Activated CD4-positive, alpha-beta memory T cell treated with anti-CD3 and anti-CD28 coated beads, Interleukin-2, amount 10 ng/mL, durations not matched to agents 7 days and 5 days (primary cell): ENCODE measurements at regions not wholly inside any gene's neighbourhood (a gene's known extent, or its start where the extent isn't known, plus 50 kb on each side); places are given as distances from the start of the nearest gene placed in this dataset.

Experiments used
- CTCF ChIA-PET: fragments of 350-600 bp; sonication (Branson Sonifier 250); formaldehyde crosslinking; loops from one replicate; lab custom pipeline; 2021; ENCODE audit warnings: antibody characterized with exemption, inconsistent platforms; lab: Charles Lee
- POLR2A ChIA-PET: fragments of 350-600 bp; sonication (Branson Sonifier 250); formaldehyde crosslinking; loops from one replicate; lab custom pipeline; 2021; ENCODE audit warnings: antibody characterized with exemption; lab: Charles Lee
- DNase-seq: peaks from one replicate; pipeline ENCODE4 v3.0.0-alpha.2; 2020
- H3K27ac Mint-ChIP-seq: one replicate; pipeline ENCODE4 v1.8.0; 2021; ENCODE audit warnings: mild to moderate bottlenecking, mixed read lengths
- H3K27me3 Mint-ChIP-seq: one replicate; pipeline ENCODE4 v1.8.0; 2021; ENCODE audit warnings: mixed read lengths
- H3K36me3 Mint-ChIP-seq: one replicate; pipeline ENCODE4 v1.8.0; 2021; ENCODE audit warnings: low read depth, mixed read lengths
- H3K4me1 Mint-ChIP-seq: one replicate; pipeline ENCODE4 v1.8.0; 2021; ENCODE audit warnings: mixed read lengths
- H3K4me3 Mint-ChIP-seq: one replicate; pipeline ENCODE4 v1.8.0; 2021; ENCODE audit warnings: mild to moderate bottlenecking, mixed read lengths
- H3K9me3 Mint-ChIP-seq: one replicate; pipeline ENCODE4 v1.8.0; 2021; ENCODE audit warnings: mixed read lengths

GRCh38 chr22:49636649-49637048 is 191.0 kb downstream of the BRD1 start:
- Mint-ChIP-seq H3K9me3 (no peaks in the 10 kb centered on the region), H3K4me3 (no peak overlapping the region), H3K27me3 (no peaks in the 10 kb centered on the region), H3K4me1 (no peaks in the 10 kb centered on the region), H3K36me3 (peaks cover 2% of the 10 kb centered on the region), H3K27ac (no peak overlapping the region)
- CTCF ChIA-PET: no interaction called here
- no peak for DNase-seq
- POLR2A ChIA-PET: no interaction called here

DNA sequence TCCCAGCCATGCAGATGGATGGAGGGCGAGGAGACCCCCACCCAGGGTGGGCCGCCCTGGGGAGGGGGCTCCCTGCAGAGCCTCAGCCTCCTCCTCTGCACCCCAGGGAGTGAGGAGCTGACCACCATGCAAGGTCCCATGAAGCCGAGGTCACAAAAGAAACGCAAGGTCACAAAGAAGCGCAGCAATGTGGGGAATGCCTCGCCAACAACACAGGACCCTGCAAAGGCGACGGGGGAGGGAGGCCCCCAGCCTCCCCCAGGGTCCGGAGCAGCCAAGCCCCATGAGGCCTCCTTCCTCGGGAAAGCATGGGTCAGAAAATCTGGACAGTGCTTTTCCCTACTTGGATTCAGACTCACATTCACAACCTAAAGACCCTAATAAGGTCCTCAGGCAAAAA is 191.5 kb downstream of the BRD1 start:
- no peak for DNase-seq
- Mint-ChIP-seq H3K27me3 (no peaks in the 10 kb centered on the region), H3K4me1 (no peaks in the 10 kb centered on the region), H3K27ac (no peak overlapping the region), H3K36me3 (peaks cover 2% of the 10 kb centered on the region), H3K4me3 (no peak overlapping the region), H3K9me3 (no peaks in the 10 kb centered on the region)
- ChIA-PET CTCF (no interaction called here), POLR2A (no interaction called here)

DNA sequence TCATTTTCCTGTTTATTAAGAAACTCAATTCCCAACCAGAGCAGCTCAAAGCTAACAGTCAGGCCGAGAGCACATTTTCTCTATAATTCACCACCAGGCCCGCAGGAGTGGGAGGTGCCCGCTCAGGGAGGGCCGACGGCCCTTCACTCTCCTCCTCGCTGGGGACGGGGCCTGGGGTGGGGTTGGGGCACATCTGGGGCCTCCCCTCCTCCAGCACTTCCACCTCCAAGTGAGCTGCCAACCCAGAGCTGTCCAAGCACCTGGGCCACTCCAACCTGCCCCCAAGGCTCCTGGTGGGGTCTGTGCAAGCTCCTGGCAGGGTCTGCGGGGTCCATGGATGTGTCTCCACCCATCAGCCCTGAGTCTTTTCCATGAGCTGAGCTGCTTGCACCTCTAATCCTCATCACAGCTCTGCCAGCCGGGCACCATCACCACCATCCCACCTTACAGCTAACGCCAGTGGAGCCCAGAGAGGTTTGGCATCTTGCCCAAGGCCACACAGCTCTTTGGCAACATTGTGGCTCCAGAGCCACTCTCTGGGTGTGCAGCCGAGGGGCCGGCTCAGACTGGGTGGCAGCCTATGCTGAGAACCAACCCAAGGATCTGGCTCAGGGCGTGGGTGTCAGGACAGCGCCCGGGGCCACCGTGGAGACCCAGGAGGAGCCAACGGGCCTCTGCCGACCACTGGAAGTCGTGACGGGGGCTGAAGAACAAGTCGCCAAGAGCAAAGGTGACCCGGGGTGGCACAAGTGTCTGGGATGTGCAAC is 193.5 kb downstream of the BRD1 start:
- H3K9me3 Mint-ChIP-seq: no peaks in the 10 kb centered on the region
- no peak overlapping the region for H3K4me3 Mint-ChIP-seq
- H3K27me3 Mint-ChIP-seq: no peaks in the 10 kb centered on the region
- ChIA-PET POLR2A (no interaction called here), CTCF (no interaction called here)
- DNase-seq: no peak
- H3K4me1 Mint-ChIP-seq: no peaks in the 10 kb centered on the region
- H3K27ac Mint-ChIP-seq: no peak overlapping the region
- peaks cover 2% of the 10 kb centered on the region for H3K36me3 Mint-ChIP-seq

GRCh38 chr22:49633010-49633324 is 194.7 kb downstream of the BRD1 start:
- H3K4me3 Mint-ChIP-seq: no peak overlapping the region
- CTCF ChIA-PET: no interaction called here
- no peak for DNase-seq
- no peaks in the 10 kb centered on the region for H3K27me3 Mint-ChIP-seq
- POLR2A ChIA-PET: no interaction called here
- H3K9me3 Mint-ChIP-seq: no peaks in the 10 kb centered on the region
- H3K4me1 Mint-ChIP-seq: no peaks in the 10 kb centered on the region
- H3K36me3 Mint-ChIP-seq: no peaks in the 10 kb centered on the region
- H3K27ac Mint-ChIP-seq: no peak overlapping the region

DNA sequence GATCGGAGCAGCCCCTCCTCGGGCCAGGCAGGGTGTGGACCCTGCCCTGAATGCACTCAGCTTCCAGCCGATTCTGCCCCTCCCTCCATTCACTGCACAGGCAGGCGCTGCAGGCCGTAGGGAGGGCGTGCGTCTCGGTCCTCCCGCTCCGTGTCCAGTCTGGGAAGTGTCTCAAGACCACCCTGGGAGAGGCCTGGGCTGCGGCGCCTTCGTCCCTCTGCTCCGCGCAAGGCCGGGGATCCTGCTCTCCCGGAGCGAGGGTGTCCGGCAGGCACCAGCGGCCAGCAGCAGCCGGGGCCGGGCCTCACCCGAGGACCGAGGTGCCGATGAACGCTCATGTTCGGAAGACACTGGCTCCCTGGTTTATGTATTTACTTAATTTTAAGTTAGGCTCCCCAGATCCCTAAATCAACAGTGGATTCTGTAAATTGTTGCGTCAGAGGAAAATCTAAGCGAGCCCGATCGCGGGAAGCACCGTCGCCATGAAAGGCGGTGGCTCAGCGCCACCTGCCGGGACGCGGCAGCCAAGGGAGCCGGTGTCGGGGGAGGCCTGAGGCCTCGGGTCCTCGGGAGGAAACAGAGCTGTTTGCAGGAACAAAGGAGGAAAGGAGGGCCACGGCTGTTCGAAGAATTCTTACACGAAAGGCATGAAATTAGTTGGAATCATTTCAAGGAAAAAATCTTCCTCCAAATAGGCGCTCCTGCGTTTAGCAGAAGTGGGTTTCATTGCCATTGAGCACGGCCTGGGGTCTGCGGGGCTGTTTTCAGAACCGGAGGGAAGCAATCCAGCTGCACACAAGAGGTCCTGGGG is 195.3 kb downstream of the BRD1 start:
- CTCF ChIA-PET: no interaction called here

GRCh38 chr22:49630448-49630946 is 197.2 kb downstream of the BRD1 start:
- ChIA-PET CTCF (no interaction called here), POLR2A (no interaction called here)
- Mint-ChIP-seq H3K4me3 (no peak overlapping the region), H3K36me3 (no peaks in the 10 kb centered on the region), H3K9me3 (no peaks in the 10 kb centered on the region), H3K27ac (no peak overlapping the region), H3K4me1 (no peaks in the 10 kb centered on the region), H3K27me3 (no peaks in the 10 kb centered on the region)
- no peak for DNase-seq

More for the DNA sequence above, 195.3 kb downstream of the BRD1 start:
- Mint-ChIP-seq H3K36me3 (no peaks in the 10 kb centered on the region), H3K27me3 (no peaks in the 10 kb centered on the region), H3K9me3 (no peaks in the 10 kb centered on the region), H3K4me1 (no peaks in the 10 kb centered on the region), H3K4me3 (no peak overlapping the region), H3K27ac (no peak overlapping the region)
- POLR2A ChIA-PET: no interaction called here
- DNase-seq: no peak

DNA sequence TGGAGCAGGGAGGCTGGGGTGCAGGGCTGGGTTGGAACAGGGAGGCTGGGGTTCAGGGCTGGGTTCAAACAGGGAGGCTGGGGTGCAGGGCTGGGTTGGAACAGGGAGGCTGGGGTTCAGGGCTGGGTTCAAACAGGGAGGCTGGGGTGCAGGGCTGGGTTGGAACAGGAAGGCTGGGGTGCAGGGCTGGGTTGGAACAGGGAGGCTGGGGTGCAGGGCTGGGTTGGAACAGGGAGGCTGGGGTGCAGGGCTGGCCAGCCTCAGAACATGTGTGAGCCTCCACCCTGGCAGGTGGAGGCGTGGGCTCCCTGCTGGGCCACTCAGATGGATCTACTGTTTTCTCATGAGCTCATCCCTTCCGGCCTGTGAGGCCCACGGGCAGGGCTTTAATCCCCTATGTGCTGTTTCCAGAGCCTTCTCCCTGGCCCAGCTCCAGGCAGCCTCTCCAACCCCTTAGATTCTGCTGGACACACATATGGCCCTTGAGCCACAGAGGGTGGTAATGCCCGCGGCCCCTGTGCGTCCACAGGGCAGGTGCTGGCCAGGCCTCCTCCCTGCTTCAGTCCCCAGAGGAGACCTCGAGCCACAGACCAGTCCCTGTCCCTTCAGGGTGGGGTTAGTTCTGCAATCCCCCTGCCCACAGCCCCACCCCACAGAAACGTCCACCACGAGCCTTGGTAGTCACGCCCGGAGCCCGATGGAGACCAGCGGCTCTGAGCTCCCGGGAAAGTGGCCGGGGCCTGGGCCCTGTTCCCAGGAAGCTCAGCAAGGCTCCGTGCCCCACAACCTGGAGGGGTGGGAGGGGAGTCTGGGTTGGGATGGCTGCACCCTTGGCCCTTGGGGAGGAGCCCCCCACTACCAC is 197.9 kb downstream of the BRD1 start:
- CTCF ChIA-PET: no interaction called here
- no peaks in the 10 kb centered on the region for H3K36me3 Mint-ChIP-seq
- H3K9me3 Mint-ChIP-seq: no peaks in the 10 kb centered on the region
- H3K4me3 Mint-ChIP-seq: no peak overlapping the region
- H3K4me1 Mint-ChIP-seq: no peaks in the 10 kb centered on the region
- POLR2A ChIA-PET: no interaction called here
- no peak overlapping the region for H3K27ac Mint-ChIP-seq
- DNase-seq: no peak
- no peaks in the 10 kb centered on the region for H3K27me3 Mint-ChIP-seq

DNA sequence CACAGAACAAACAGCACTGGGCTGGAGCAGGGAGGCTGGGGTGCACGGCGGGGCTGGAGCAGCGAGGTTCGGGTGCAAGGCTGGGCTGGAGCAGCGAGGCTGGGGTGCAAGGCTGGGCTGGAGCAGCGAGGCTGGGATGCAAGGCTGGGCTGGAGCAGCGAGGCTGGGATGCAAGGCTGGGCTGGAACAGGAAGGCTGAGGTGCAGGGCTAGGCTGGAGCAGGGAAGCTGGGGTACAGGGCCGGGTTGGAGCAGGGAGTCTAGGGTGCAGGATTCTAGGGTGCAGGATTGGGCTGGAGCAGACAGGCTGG is 198.5 kb downstream of the BRD1 start:
- Mint-ChIP-seq H3K27me3 (no peaks in the 10 kb centered on the region), H3K4me1 (no peaks in the 10 kb centered on the region), H3K27ac (no peak overlapping the region), H3K4me3 (no peak overlapping the region), H3K9me3 (no peaks in the 10 kb centered on the region), H3K36me3 (no peaks in the 10 kb centered on the region)
- ChIA-PET CTCF (no interaction called here), POLR2A (no interaction called here)
- DNase-seq: no peak

DNA sequence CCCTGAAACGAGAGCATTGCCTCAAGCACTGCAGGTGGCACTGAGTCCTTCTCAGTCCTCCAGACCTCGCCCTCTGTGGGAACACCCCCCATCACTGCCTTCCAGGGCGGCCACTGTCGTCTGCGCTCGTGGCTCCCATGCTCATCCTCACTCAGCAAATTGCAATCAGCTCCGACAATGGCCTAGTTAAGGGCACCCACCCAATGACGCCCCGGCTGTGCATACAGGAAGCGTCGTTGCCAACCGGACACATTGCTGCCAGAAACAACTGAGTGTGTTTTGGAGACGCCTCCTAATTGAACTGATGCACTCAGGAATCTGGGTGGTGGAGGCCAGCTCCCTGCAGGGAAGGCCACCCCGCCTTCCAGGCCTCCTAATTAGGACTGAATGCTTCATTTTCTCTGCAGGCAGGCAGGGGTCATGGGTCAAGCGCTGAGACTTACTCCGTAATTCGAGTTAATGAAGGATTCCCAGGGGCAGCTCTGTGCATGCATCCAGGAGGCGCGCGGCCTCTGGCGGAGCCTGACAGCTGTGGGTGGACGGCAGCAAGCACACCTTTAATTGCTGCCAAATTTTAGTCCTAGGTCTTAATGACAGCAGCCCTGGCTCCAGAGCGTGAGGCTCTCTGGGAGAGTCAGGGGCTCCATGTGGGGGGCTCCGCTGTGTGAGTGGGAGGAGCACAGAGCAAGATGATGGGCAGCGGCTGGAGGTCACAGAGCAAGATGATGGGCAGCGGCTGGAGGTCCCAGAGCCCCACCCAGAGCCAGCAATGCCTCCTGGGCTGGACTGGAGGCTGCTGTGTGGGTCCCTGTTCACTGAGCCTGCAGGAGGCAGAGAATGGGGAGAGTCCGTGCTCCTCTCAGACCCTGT is 199.0 kb downstream of the BRD1 start:
- CTCF ChIA-PET: no interaction called here
- Mint-ChIP-seq H3K36me3 (no peaks in the 10 kb centered on the region), H3K27me3 (no peaks in the 10 kb centered on the region), H3K9me3 (no peaks in the 10 kb centered on the region), H3K27ac (no peak overlapping the region), H3K4me1 (no peaks in the 10 kb centered on the region), H3K4me3 (no peak overlapping the region)
- no peak for DNase-seq
- POLR2A ChIA-PET: no interaction called here

GRCh38 chr22:49627217-49628181 is 200.2 kb downstream of the BRD1 start:
- H3K9me3 Mint-ChIP-seq: no peaks in the 10 kb centered on the region
- no peaks in the 10 kb centered on the region for H3K36me3 Mint-ChIP-seq
- no peaks in the 10 kb centered on the region for H3K27me3 Mint-ChIP-seq
- ChIA-PET POLR2A (no interaction called here), CTCF (no interaction called here)
- no peaks in the 10 kb centered on the region for H3K4me1 Mint-ChIP-seq
- H3K4me3 Mint-ChIP-seq: no peak overlapping the region
- no peak for DNase-seq
- no peak overlapping the region for H3K27ac Mint-ChIP-seq

DNA sequence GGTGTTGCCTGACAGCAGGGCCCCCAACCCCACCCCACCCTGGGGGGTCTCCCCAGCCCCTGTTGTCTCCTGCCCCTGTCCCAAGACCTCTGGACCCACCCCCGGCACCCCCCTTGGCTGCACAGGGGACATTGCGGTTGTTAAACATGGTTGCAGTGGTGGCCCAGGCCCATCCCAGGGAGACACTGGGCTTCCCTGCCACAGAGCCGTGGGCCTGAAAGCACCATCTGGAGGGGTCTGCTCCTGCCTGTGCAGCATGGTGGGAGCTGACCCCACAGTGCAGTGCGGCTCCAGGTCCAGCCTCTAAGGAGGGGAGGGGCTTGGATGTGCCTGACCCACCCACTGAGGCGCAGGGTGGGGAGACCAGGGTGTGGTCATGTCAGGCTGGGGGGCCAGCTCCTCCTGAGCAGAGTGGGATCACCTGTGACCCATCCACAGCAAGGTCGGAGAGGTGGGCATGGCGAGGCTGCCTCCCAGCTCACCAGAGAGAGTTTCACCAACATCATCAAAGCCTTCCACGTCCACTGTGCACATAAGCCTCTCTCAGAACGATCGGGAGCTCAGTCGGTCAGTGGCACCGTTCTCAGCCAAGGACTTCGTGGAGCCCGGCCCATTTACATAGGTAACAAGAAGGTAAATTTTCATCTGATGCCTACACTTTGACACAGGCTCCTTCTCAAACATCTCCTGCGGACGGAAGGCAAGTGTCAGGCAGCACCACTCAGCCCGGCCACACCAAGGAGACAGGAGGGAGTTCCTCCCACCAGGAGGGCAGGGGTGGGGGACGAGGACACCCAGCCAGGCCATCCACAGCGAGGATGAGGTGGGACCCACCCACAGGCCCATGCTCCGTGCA is 201.1 kb downstream of the BRD1 start:
- H3K36me3 Mint-ChIP-seq: no peaks in the 10 kb centered on the region
- H3K4me3 Mint-ChIP-seq: no peak overlapping the region
- H3K4me1 Mint-ChIP-seq: no peaks in the 10 kb centered on the region
- ChIA-PET CTCF (no interaction called here), POLR2A (no interaction called here)
- H3K27me3 Mint-ChIP-seq: no peaks in the 10 kb centered on the region
- no peak for DNase-seq
- no peak overlapping the region for H3K27ac Mint-ChIP-seq
- no peaks in the 10 kb centered on the region for H3K9me3 Mint-ChIP-seq
